Smooth muscle cell (in vitro differentiated cells): ENCODE measurements at regions not wholly inside any gene's neighbourhood (a gene's known extent, or its start where the extent isn't known, plus 50 kb on each side); places are given as distances from the start of the nearest gene placed in this dataset.

ENCODE experiments used
- DNase-seq: peaks from one replicate; lab custom pipeline; 2025; ENCODE audit not compliant: unreplicated experiment; lab: John Stamatoyannopoulos, UW
- H2AFZ ChIP-seq: fragments of 200-600 bp; sonication (generic); 2 replicates; pipeline ENCODE4 v1.6.0; 2016; ENCODE audit warnings: antibody characterized with exemption, low read depth, mild to moderate bottlenecking
- H3F3A ChIP-seq: fragments of 200-600 bp; sonication (generic); 2 replicates; pipeline ENCODE4 v1.6.0; 2017; ENCODE audit warnings: antibody characterized with exemption, low read depth
- H3K27ac ChIP-seq: fragments of 200-600 bp; sonication (generic); 2 replicates; pipeline ENCODE4 v1.5.1; 2016; ENCODE audit warnings: low read depth, mild to moderate bottlenecking
- H3K27me3 ChIP-seq: fragments of 200-600 bp; sonication (generic); 2 replicates; pipeline ENCODE4 v1.6.1; 2016; ENCODE audit warnings: low read depth, mild to moderate bottlenecking
- H3K36me3 ChIP-seq: fragments of 200-600 bp; sonication (generic); 2 replicates; pipeline ENCODE4 v1.5.1; 2016; ENCODE audit warnings: low read depth
- H3K4me1 ChIP-seq: fragments of 200-600 bp; sonication (generic); 2 replicates; pipeline ENCODE4 v1.5.1; 2016; ENCODE audit warnings: low read depth
- H3K4me2 ChIP-seq: fragments of 200-600 bp; sonication (generic); 2 replicates; pipeline ENCODE4 v1.6.0; 2016; ENCODE audit warnings: mild to moderate bottlenecking
- H3K4me3 ChIP-seq: fragments of 200-600 bp; sonication (generic); 2 replicates; pipeline ENCODE4 v1.5.1; 2016; ENCODE audit warnings: mild to moderate bottlenecking
- H3K79me2 ChIP-seq: fragments of 200-600 bp; sonication (generic); 2 replicates; pipeline ENCODE4 v1.6.0; 2016; ENCODE audit warnings: low read depth, mild to moderate bottlenecking
- H3K9ac ChIP-seq: fragments of 200-600 bp; sonication (generic); 2 replicates; pipeline ENCODE4 v1.6.0; 2016; ENCODE audit warnings: low read depth
- H3K9me3 ChIP-seq: fragments of 200-600 bp; sonication (generic); replicated peaks from 2 replicates; pipeline ENCODE4 v1.5.1; 2016; ENCODE audit warnings: low read depth
- H4K20me1 ChIP-seq: fragments of 200-600 bp; sonication (generic); 2 replicates; pipeline ENCODE4 v1.6.0; 2016; ENCODE audit warnings: low read depth
- CTCF ChIP-seq: fragments of 200-600 bp; sonication (generic); IDR thresholded peaks from 2 replicates; pipeline ENCODE4 v1.5.1; 2017; ENCODE audit warnings: borderline replicate concordance, mild to moderate bottlenecking, antibody characterized with exemption; ENCODE audit not compliant: insufficient read depth, poor library complexity, severe bottlenecking
- WGBS: methylation state at CpG from one replicate; pipeline ENCODE4 v1.1.7; 2016; ENCODE audit warnings: low lambda C conversion rate; 5-methylcytosine and 5-hydroxymethylcytosine counted together

- no peak overlapping the region for H3K9ac ChIP-seq
- no peaks in the 10 kb centered on the region for H3K36me3 ChIP-seq
- no peak overlapping the region for H3K4me3 ChIP-seq
- no peak overlapping the region for H3K4me2 ChIP-seq
- no peaks in the 10 kb centered on the region for H3K79me2 ChIP-seq
- H3K27me3 ChIP-seq = no peaks in the 10 kb centered on the region
- H3K9me3 ChIP-seq = no peaks in the 10 kb centered on the region
- 81% methylated on average over 6 of the region's 6 CpGs for WGBS
- no peak overlapping the region for H3K27ac ChIP-seq
- no peak for DNase-seq
- H4K20me1 ChIP-seq = no peaks in the 10 kb centered on the region
- H3K4me1 ChIP-seq = no peaks in the 10 kb centered on the region
- H2AFZ ChIP-seq = no peak overlapping the region
- H3F3A ChIP-seq = no peaks in the 10 kb centered on the region
- TF ChIP-seq CTCF = no peak
Observed at GRCh38 chr9:105833271-105833975, 139.1 kb downstream of the TMEM38B start.

DNA sequence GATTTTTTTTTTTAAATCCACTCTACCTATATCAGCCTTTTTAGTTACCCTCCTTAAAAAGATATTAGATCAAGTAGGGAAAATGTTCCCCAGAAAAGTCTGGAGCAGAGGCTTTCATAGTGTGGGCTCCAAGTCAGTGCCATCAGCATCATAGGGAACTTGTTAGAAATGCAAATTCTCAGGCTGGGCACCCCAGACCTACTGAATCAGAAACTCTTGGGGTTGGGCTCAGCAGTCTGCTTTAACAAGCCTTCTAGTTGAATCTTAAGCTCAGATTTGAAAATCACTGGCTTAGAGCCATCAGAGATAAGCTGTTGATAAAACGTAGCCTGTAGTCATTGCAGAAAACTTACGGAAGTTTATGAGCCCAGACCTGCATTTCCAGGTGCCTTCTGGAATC lies 140.1 kb downstream of the TMEM38B start:
- no peaks in the 10 kb centered on the region for H3K36me3 ChIP-seq
- no peaks in the 10 kb centered on the region for H4K20me1 ChIP-seq
- no peaks in the 10 kb centered on the region for H3K27me3 ChIP-seq
- no peak overlapping the region for H3K4me3 ChIP-seq
- no peak overlapping the region for H3K27ac ChIP-seq
- no peaks in the 10 kb centered on the region for H3K9me3 ChIP-seq
- H3F3A ChIP-seq = no peaks in the 10 kb centered on the region
- TF ChIP-seq CTCF = no peak
- 71% methylated on average over 2 of the region's 2 CpGs for WGBS
- H3K4me1 ChIP-seq = no peaks in the 10 kb centered on the region
- H2AFZ ChIP-seq = no peak overlapping the region
- no peaks in the 10 kb centered on the region for H3K79me2 ChIP-seq
- DNase-seq = no peak
- no peak overlapping the region for H3K9ac ChIP-seq
- H3K4me2 ChIP-seq = no peak overlapping the region

- DNase-seq = no peak
- no peak overlapping the region for H3K4me2 ChIP-seq
- TF ChIP-seq CTCF = no peak
Observed at GRCh38 chr9:105835721-105836120, 141.4 kb downstream of the TMEM38B start.

More at GRCh38 chr9:105835721-105836120, 141.4 kb downstream of the TMEM38B start:
- Histone ChIP-seq H3K79me2 (no peaks in the 10 kb centered on the region), H3F3A (no peaks in the 10 kb centered on the region), H4K20me1 (no peaks in the 10 kb centered on the region), H3K4me3 (no peak overlapping the region), H3K27ac (no peak overlapping the region), H3K4me1 (no peaks in the 10 kb centered on the region), H2AFZ (no peak overlapping the region), H3K36me3 (no peaks in the 10 kb centered on the region), H3K27me3 (no peaks in the 10 kb centered on the region), H3K9me3 (no peaks in the 10 kb centered on the region), H3K9ac (no peak overlapping the region)
- WGBS = 77% methylated on average over 7 of the region's 7 CpGs
